HG02981 (cell line): ENCODE measurements at regions not wholly inside any gene's neighbourhood (a gene's known extent, or its start where the extent isn't known, plus 50 kb on each side); places are given as distances from the start of the nearest gene placed in this dataset.
"Not testable (repeated sequence)": the region's sequence is repeated elsewhere in the genome, so short reads cannot be mapped to it uniquely, and the experiment has no call there.

ENCODE experiments used
- ATAC-seq: cut with Tn5 transposase; IDR thresholded peaks from one replicate; pipeline ENCODE4 v1.9.1; 2021; ENCODE audit warnings: mild to moderate bottlenecking, moderate library complexity; ENCODE audit not compliant: unreplicated experiment

DNA sequence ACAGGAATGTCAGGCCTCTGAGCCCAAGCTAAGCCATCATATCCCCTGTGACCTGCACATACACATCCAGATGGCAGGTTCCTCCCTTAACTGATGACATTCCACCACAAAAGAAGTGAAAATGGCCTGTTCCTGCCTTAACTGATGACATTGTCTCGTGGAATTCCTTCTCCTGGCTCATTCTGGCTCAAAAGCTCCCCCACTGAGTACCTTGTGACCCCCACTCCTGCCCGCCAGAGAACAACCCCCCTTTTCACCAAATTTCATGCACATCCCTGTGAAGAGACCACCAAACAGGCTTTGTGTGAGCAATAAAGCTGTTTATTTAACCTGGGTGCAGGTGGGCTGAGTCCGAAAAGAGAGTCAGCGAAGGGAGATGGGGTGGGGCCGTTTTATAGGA is 447.4 kb downstream of the FGF13 start:
- ATAC-seq = not testable (repeated sequence)

DNA sequence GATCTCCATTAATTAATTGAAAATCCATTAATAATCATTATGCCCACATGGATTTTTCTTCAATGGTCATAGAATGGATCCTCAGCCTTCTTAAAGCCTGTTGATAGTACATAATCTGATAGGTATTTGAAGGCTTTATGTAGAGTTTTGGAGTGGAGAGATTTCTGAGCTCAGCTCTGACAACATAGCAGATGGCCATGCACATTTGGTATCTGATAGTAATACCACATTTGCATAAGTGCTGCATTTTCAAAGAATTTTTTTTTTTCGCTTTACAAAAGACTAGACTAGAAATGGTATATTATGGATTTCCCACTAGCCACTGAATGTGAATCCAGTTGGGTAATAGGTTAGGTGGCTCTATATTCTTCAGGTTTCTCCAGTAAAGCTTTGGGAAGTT is 440.6 kb downstream of the FGF13 start:
- no peak for ATAC-seq

DNA sequence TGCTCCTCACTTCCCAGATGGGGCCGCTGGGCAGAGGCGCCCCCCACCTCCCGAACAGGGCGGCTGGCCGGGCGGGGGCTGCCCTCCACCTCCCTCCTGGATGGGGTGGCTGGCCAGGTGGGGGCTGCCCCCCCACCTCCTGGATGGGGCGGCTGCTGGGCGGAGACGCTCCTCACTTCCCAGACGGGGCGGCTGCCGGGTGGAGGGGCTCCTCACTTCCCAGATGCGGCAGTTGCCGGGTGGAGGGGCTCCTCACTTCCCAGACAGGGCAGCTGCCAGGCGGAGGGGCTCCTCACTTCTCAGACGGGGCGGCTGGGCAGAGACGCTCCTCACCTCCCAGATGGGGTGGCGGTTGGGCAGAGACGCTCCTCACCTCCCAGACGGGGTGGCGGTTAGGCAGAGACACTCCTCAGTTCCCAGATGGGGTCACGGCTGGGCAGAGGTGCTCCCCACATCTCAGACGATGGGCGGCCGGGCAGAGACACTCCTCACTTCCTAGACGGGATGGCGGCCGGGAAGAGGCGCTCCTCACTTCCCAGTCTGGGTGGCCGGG is 428.8 kb downstream of the FGF13 start:
- ATAC-seq = not testable (repeated sequence)

DNA sequence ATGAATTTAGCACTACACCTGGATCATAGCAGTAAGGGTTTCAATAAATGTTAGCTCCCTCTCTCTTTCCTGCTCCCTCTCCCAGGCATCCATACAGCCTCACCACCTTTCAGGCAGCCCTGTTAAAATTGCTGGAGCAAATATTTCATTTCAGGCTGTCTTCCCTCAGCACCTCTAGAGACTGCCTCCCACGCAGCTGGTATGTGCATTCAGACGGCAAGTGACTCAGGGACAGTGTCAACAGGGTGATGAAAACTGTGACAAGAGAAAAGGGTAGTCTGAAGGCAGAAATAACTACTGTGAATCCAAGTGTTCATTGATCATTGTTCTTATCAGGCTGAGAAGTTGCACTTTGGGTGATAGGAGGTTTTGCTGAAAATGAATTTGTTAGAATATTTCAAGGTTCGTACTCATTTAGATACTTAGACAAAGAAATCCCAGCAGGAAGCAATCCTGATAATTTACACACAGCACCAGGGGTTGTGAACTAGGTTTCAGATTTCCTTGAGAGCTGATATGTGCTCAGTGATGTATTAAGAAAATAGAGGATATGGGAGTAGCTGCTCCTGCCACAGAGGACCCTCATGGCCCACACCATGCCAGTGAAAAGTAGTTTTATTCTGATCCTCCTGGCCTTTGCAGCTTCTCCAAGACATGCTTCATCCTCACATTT is 424.2 kb downstream of the FGF13 start:
- no peak for ATAC-seq

DNA sequence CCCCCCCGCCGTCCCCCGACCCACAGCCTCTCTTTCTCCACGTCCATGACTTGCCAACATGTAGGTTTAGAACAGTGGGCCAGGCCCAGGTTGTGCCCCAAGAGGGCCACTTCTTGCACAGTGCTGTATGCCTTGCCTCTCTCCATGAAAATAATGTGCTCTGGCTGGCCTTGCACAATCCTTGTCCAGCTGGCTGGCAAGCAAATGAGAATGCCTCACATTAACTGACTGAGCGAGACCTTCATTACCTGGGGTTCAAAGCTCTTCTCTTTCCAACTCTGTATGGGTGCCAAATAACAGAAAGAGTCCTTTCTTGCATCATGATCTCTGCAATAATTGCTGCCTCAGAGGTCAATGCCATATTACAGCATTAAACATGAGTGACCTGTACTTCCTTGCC is 416.6 kb downstream of the FGF13 start:
- ATAC-seq = no peak

DNA sequence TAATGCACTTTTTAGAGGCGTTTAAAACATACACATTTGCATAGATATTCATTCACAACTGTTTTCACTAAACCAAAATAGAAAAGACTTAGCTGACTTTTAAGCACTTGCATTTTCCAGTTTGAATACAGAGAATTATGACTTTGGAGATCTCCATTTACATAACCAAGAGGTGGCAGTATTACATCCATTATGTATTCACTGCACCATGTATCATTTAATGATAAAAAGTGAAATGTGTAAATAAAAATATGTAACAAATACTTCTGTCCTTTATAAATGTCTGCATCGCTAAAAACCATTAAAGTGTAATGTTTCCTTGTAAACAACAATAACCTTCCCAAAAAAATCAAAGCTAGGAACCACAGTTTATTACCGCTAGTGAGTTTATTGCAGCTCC is 413.2 kb downstream of the FGF13 start:
- ATAC-seq = no peak

DNA sequence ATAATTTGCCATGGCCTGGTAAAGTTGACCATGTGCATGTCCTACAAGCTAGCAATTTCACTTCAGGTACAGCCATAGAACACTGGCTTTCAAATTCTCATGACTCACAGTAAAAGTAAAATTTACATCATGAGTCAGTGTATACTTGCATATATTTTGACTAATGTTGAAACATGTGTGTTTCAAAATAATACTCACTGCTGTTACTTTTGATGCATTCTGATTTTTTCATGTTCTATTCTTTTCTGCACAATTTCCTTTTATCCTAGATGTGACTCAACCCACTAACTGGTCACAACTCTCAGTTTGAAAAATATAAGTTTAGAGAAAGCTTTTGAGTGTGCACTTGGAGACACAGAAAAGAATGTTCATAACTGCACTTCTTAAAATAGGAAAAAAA is 365.7 kb downstream of the FGF13 start:
- no peak for ATAC-seq

DNA sequence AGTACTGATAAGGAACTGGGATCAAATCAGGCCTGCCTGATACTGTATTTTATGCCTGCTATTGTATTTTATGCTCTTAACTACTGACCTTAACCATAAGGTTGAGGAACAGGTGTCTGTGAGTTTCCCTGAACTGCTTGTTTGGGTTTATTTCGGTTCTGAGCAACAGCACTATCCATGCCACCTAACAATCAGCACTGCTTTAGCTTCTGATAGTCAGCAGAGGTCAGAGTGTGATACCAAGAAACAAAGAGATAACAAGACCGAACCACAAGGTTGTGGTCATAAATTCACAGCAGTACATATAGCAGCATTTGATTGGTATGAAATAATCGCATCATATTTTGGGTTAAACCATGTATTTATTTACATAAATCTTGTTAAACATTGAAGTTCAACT is 362.2 kb downstream of the FGF13 start:
- no peak for ATAC-seq

DNA sequence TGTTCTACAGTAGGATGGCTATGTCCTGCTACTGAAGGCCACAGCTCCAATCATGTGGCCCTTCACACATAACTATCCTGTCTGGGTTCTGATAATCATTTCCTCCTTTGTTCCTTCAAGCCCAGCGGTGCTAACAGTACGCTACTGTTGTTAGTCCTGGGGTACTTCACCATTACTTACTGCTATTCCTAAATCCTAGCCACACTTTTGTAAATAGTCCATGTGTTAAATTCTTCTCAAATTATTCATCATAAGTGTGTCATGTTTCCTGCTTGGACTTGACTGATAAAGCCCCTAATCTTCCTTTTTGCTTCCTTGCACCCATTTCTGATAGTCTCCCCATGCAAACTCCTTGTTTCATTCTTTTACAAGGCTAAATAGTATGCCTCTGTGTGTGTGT is 332.6 kb downstream of the FGF13 start:
- no peak for ATAC-seq

DNA sequence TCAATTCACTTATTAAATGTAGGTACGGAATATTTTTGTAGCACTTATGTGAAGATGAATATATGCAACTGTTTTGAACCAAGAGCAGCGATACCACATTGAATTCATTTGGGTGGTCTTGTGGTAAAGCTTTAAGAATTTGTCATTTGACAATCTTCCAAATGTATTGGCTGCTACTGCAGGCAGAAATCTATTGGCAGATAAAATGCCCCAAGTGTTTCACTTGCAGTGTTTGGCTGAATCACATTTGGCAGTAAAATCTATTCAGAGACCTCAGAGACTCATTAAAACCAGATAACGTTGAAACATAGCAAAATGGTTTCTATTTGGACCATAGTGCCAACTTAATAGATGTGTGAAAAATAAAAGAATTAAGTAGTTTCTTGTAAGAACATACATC is 303.4 kb downstream of the FGF13 start:
- ATAC-seq = no peak

DNA sequence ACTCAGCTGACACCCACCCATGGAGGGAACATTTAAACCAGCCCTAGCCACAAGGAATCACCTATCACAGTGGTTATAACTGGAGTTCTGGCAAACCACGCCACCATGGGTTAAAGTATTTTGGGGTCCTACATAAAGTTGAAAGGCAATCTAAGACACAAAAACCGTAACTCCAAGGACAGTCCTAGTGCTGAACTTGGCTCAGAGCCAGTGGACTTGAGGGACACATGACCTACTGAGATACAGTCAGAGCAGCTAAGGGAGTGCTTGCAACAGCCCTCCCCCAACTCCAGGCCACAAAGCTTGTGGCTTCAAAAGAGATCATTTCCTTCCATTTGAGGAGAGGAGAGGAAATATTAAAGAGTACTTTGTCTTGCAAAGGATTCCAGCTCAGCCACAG is 300.5 kb downstream of the FGF13 start:
- ATAC-seq = no peak
